Calu3 (cell line): ENCODE measurements at regions not wholly inside any gene's neighbourhood (a gene's known extent, or its start where the extent isn't known, plus 50 kb on each side); places are given as distances from the start of the nearest gene placed in this dataset.

Experiments used
- BruUV-seq: library from RNA; stranded (reverse); fragments of 400-500 nt; replicated peaks from 2 replicates; lab custom pipeline; 2021; lab: Mats Ljungman, UMichigan
- CTCF ChIA-PET: fragments of 300-600 bp; sonication (Branson Sonifier 250); formaldehyde crosslinking; loops from one replicate; lab custom pipeline; 2022; ENCODE audit warnings: antibody characterized with exemption; lab: Charles Lee
- DNase-seq: peaks from one replicate; pipeline ENCODE4 v3.0.0; 2022
- H3K27ac Mint-ChIP-seq: one replicate; pipeline ENCODE4 v1.8.0; 2022; ENCODE audit warnings: mixed read lengths; ENCODE audit not compliant: unreplicated experiment
- H3K27me3 Mint-ChIP-seq: one replicate; pipeline ENCODE4 v1.8.0; 2022; ENCODE audit warnings: mixed read lengths; ENCODE audit not compliant: unreplicated experiment
- H3K36me3 Mint-ChIP-seq: one replicate; pipeline ENCODE4 v1.8.0; 2022; ENCODE audit warnings: mild to moderate bottlenecking, moderate library complexity, mixed read lengths; ENCODE audit not compliant: insufficient read depth, unreplicated experiment
- H3K4me1 Mint-ChIP-seq: one replicate; pipeline ENCODE4 v1.8.0; 2022; ENCODE audit warnings: mild to moderate bottlenecking, low read depth, mixed read lengths; ENCODE audit not compliant: unreplicated experiment
- H3K4me3 Mint-ChIP-seq: one replicate; pipeline ENCODE4 v1.8.0; 2022; ENCODE audit warnings: mild to moderate bottlenecking, low read depth, moderate library complexity, mixed read lengths; ENCODE audit not compliant: unreplicated experiment
- H3K9me3 Mint-ChIP-seq: one replicate; pipeline ENCODE4 v1.8.0; 2022; ENCODE audit warnings: low read depth, mixed read lengths; ENCODE audit not compliant: unreplicated experiment
- CTCF ChIP-seq: fragments of 200-600 bp; IDR thresholded peaks from one replicate; pipeline ENCODE4 v1.8.0; 2022; ENCODE audit warnings: antibody characterized with exemption; ENCODE audit not compliant: unreplicated experiment
- intact Hi-C: fragments of 100-400 bp; cut with micrococcal nuclease; formaldehyde crosslinking; loops from one replicate; pipeline ENCODE4 v1.10.0; 2022; ENCODE audit not compliant: unreplicated experiment

DNA sequence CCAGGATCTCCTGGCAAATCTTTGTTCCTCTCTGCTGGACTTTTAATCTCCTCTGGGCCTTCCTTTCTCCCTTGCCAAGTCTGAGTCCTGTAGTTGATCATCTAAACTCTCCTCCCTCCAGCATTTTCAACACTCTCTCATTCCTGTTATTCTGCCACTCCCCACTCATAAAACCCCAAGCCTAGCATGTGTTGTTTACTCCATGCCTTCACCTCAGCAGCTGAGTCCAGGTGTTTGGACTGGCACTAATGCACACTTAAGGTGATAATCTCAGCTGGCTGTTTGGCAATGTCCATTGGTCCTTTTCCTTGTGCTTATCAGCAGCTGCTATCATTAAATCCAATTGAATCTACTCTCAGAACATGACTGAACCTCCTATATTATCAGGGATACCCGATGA, 876.8 kb upstream of the TENM4 start:
- CTCF ChIA-PET: no interaction called here
- H3K4me1 Mint-ChIP-seq: no peaks in the 10 kb centered on the region
- intact Hi-C loops: no loop called here
- no peaks in the 10 kb centered on the region for H3K36me3 Mint-ChIP-seq
- no peak overlapping the region for H3K27ac Mint-ChIP-seq
- BruUV-seq: no TSS peak
- no peak for TF ChIP-seq CTCF
- no peaks in the 10 kb centered on the region for H3K27me3 Mint-ChIP-seq
- no peak overlapping the region for H3K4me3 Mint-ChIP-seq
- H3K9me3 Mint-ChIP-seq: peaks cover 9% of the 10 kb centered on the region
- DNase-seq: no peak

DNA sequence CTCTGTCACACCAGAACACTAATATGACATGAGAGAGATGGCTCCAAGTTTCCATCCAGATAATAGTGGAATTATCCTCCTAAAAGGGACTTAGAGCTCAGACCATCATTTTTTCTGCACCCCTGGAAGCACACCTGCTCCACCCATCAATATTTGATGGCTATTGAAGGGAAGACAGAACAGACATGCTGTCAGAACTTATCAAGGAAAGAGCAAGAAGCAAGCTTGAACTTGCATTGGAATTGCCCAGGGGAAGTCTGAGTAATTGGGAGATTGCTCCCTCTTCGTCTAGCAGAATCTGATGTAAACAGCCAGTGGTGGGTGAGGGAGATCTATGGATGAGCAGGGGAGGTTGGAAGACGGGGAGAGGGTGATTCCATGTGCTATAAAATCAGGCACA, 874.4 kb upstream of the TENM4 start:
- CTCF ChIA-PET: no interaction called here
- BruUV-seq: no TSS peak

GRCh38 chr11:80309301-80309700, 868.5 kb upstream of the TENM4 start:
- H3K27ac Mint-ChIP-seq: no peak overlapping the region
- H3K4me3 Mint-ChIP-seq: no peak overlapping the region
- BruUV-seq: no TSS peak
- CTCF ChIA-PET: no interaction called here
- H3K9me3 Mint-ChIP-seq: peaks cover 8% of the 10 kb centered on the region
- no peak for DNase-seq
- H3K27me3 Mint-ChIP-seq: no peaks in the 10 kb centered on the region
- no peaks in the 10 kb centered on the region for H3K36me3 Mint-ChIP-seq
- intact Hi-C loops: no loop called here
- no peaks in the 10 kb centered on the region for H3K4me1 Mint-ChIP-seq
- TF ChIP-seq CTCF: no peak

More for the DNA sequence above, 874.4 kb upstream of the TENM4 start:
- Mint-ChIP-seq H3K27ac (no peak overlapping the region), H3K4me3 (no peak overlapping the region), H3K9me3 (peaks cover 7% of the 10 kb centered on the region), H3K27me3 (no peaks in the 10 kb centered on the region), H3K4me1 (no peaks in the 10 kb centered on the region), H3K36me3 (no peaks in the 10 kb centered on the region)
- intact Hi-C loops: no loop called here
- TF ChIP-seq CTCF: no peak
- no peak for DNase-seq

- no peak overlapping the region for H3K27ac Mint-ChIP-seq
- no peak for DNase-seq
- H3K9me3 Mint-ChIP-seq: peaks cover 13% of the 10 kb centered on the region
- no peak for TF ChIP-seq CTCF
- CTCF ChIA-PET: no interaction called here
- H3K4me1 Mint-ChIP-seq: no peaks in the 10 kb centered on the region
- no peaks in the 10 kb centered on the region for H3K36me3 Mint-ChIP-seq
- no peaks in the 10 kb centered on the region for H3K27me3 Mint-ChIP-seq
- BruUV-seq: no TSS peak
- intact Hi-C loops: no loop called here
- no peak overlapping the region for H3K4me3 Mint-ChIP-seq
Observed at GRCh38 chr11:80307676-80308075, 866.8 kb upstream of the TENM4 start.
